B cell (primary cell): ENCODE measurements at regions not wholly inside any gene's neighbourhood (a gene's known extent, or its start where the extent isn't known, plus 50 kb on each side); places are given as distances from the start of the nearest gene placed in this dataset.
"Not testable (repeated sequence)": the region's sequence is repeated elsewhere in the genome, so short reads cannot be mapped to it uniquely, and the experiment has no call there.

ENCODE experiments used
- EZH2 ChIP-seq: IDR thresholded peaks from 2 replicates; pipeline ENCODE4 v1.6.1; 2012; ENCODE audit warnings: borderline replicate concordance, low read depth, mild to moderate bottlenecking, moderate library complexity, low read length; ENCODE audit not compliant: insufficient read depth, poor library complexity, severe bottlenecking
- TF ChIP-seq, protein P1 (sequence below): fragments of 200-600 bp; IDR thresholded peaks from one replicate; pipeline ENCODE4 v1.8.0; 2022; ENCODE audit warnings: antibody characterized with exemption, mild to moderate bottlenecking

DNA sequence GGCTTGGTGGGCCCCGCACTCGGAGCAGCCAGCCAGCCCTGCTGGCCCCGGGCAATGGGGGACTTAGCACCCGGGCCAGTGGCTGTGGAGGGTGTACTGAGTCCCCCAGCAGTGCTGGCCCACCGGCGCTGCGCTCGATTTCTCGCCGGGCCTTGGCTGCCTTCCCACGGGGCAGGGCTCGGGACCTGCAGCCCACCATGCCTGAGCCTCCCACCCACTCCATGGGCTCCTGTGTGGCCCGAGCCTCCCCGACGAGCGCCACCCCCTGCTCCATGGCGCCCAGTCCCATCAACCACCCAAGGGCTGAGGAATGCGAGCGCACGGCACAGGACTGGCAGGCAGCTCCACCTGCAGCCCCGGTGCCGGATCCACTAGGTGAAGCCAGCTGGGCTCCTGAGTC, 202.2 kb downstream of the ZC3H11B start:
- not testable (repeated sequence) for TF ChIP-seq EZH2
- TF ChIP-seq, protein P1, sequence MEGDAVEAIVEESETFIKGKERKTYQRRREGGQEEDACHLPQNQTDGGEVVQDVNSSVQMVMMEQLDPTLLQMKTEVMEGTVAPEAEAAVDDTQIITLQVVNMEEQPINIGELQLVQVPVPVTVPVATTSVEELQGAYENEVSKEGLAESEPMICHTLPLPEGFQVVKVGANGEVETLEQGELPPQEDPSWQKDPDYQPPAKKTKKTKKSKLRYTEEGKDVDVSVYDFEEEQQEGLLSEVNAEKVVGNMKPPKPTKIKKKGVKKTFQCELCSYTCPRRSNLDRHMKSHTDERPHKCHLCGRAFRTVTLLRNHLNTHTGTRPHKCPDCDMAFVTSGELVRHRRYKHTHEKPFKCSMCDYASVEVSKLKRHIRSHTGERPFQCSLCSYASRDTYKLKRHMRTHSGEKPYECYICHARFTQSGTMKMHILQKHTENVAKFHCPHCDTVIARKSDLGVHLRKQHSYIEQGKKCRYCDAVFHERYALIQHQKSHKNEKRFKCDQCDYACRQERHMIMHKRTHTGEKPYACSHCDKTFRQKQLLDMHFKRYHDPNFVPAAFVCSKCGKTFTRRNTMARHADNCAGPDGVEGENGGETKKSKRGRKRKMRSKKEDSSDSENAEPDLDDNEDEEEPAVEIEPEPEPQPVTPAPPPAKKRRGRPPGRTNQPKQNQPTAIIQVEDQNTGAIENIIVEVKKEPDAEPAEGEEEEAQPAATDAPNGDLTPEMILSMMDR, result not testable (repeated sequence)
